T-helper 2 cell (primary cell): ENCODE measurements at regions not wholly inside any gene's neighbourhood (a gene's known extent, or its start where the extent isn't known, plus 50 kb on each side); places are given as distances from the start of the nearest gene placed in this dataset.

ENCODE experiments used
- DNase-seq, 5 experiments: peaks; one replicate each; pipeline versions ENCODE4 v3.0.0 to v3.0.0-alpha.2; 2012 to 2022

DNA sequence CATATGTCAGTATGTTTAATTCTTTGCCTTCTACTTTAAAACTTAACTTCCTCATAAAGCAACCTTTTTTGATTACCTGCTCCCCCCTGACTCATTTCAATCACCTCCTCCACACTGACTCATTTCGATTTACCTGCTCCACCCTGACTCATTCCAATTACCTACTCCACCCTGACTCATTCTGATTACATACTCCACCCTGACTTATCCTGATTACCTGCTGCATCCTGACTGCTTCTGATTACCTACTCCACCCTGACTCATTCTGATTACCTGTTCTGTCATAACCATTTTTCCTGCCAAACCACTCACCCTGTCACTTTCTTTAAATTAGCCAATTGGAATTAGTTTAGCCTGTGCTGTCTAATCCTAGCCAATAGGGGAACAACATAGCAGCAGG, 263.6 kb downstream of the DDX3Y start:
- DNase-seq, result peak in 1 of 5 experiments; percentile 23
